PC-3 (cell line): ENCODE measurements at regions not wholly inside any gene's neighbourhood (a gene's known extent, or its start where the extent isn't known, plus 50 kb on each side); places are given as distances from the start of the nearest gene placed in this dataset.

Source experiments
- ATAC-seq: fragments of 200-7000 bp; cut with Tn5 transposase; 2 replicates; pipeline ENCODE4 v1.9.1; 2020; ENCODE audit warnings: mild to moderate bottlenecking, moderate library complexity
- BruUV-seq: library from RNA; stranded (reverse); fragments of 400-500 nt; replicated peaks from 2 replicates; lab custom pipeline; 2021; lab: Mats Ljungman, UMichigan
- CTCF ChIA-PET: fragments of 300-600 bp; sonication (Branson Sonifier 250); formaldehyde crosslinking; loops from one replicate; lab custom pipeline; 2022; ENCODE audit warnings: antibody characterized with exemption; lab: Charles Lee
- POLR2A ChIA-PET: fragments of 300-600 bp; sonication (Branson Sonifier 250); formaldehyde crosslinking; loops from one replicate; lab custom pipeline; 2022; ENCODE audit warnings: antibody characterized with exemption; ENCODE audit not compliant: unreplicated experiment; lab: Charles Lee
- DNase-seq: peaks from one replicate; pipeline ENCODE4 v3.0.0-alpha.2; 2015
- H2AFZ ChIP-seq: fragments of 300-600 bp; sonication (generic); 2 replicates; pipeline ENCODE4 v1.6.0; 2016; ENCODE audit warnings: antibody characterized with exemption, low read length
- H3F3A ChIP-seq: fragments of 300-600 bp; sonication (generic); one replicate; pipeline ENCODE4 v1.6.0; 2017; ENCODE audit warnings: antibody characterized with exemption, low read length, control low read depth, mild to moderate bottlenecking; ENCODE audit not compliant: unreplicated experiment
- H3K27ac ChIP-seq: fragments of 300-600 bp; sonication (generic); 2 replicates; pipeline ENCODE4 v1.5.1; 2016; ENCODE audit warnings: mild to moderate bottlenecking, low read length
- H3K27me3 ChIP-seq: fragments of 300-600 bp; sonication (generic); 2 replicates; pipeline ENCODE4 v1.6.1; 2016; ENCODE audit warnings: low read length, mixed read lengths
- H3K36me3 ChIP-seq: fragments of 300-600 bp; sonication (generic); 2 replicates; pipeline ENCODE4 v1.6.1; 2016; ENCODE audit warnings: low read depth, mixed run types, low read length, mixed read lengths
- H3K4me1 ChIP-seq: fragments of 300-600 bp; sonication (generic); 2 replicates; pipeline ENCODE4 v1.5.1; 2016; ENCODE audit warnings: low read length; ENCODE audit not compliant: insufficient read depth
- H3K4me2 ChIP-seq: fragments of 300-600 bp; sonication (generic); 2 replicates; pipeline ENCODE4 v1.6.0; 2016; ENCODE audit warnings: low read length
- H3K4me3 ChIP-seq: fragments of 300-600 bp; sonication (generic); 2 replicates; pipeline ENCODE4 v1.5.1; 2016; ENCODE audit warnings: mild to moderate bottlenecking, low read length, mixed read lengths
- H3K79me2 ChIP-seq: fragments of 300-600 bp; sonication (generic); 2 replicates; pipeline ENCODE4 v1.6.1; 2017; ENCODE audit warnings: low read length, mixed read lengths
- H3K9ac ChIP-seq: fragments of 300-600 bp; sonication (generic); 2 replicates; pipeline ENCODE4 v1.6.0; 2016; ENCODE audit warnings: mild to moderate bottlenecking, low read length
- H3K9me2 ChIP-seq: fragments of 300-600 bp; sonication (generic); replicated peaks from 2 replicates; pipeline ENCODE4 v1.6.1; 2016; ENCODE audit warnings: mixed run types, low read length, mixed read lengths
- H3K9me3 ChIP-seq: fragments of 300-600 bp; sonication (generic); 2 replicates; pipeline ENCODE4 v1.6.1; 2016; ENCODE audit warnings: low read length, mixed read lengths
- H4K20me1 ChIP-seq: fragments of 300-600 bp; sonication (generic); 2 replicates; pipeline ENCODE4 v1.6.1; 2016; ENCODE audit warnings: low read length, mixed read lengths
- EZH2 ChIP-seq: fragments of 300-600 bp; sonication (generic); IDR thresholded peaks from one replicate; pipeline ENCODE4 v1.6.1; 2017; ENCODE audit warnings: antibody characterized with exemption, mild to moderate bottlenecking, low read length; ENCODE audit not compliant: unreplicated experiment
- EZH2phosphoT487 ChIP-seq: fragments of 300-600 bp; sonication (generic); IDR thresholded peaks from 2 replicates; pipeline ENCODE4 v1.6.1; 2018; ENCODE audit warnings: mild to moderate bottlenecking, antibody characterized with exemption, low read length, borderline replicate concordance
- intact Hi-C: fragments of 100-400 bp; cut with micrococcal nuclease; formaldehyde crosslinking; loops from 2 replicates; pipeline ENCODE4 v1.9.0; 2023
- TF ChIP-seq, protein P1 (sequence below): fragments of 300-600 bp; sonication (generic); conservative IDR thresholded peaks from 2 replicates; pipeline ENCODE4 v1.5.1; 2017; ENCODE audit warnings: antibody characterized with exemption, low read depth, mild to moderate bottlenecking, low read length

DNA sequence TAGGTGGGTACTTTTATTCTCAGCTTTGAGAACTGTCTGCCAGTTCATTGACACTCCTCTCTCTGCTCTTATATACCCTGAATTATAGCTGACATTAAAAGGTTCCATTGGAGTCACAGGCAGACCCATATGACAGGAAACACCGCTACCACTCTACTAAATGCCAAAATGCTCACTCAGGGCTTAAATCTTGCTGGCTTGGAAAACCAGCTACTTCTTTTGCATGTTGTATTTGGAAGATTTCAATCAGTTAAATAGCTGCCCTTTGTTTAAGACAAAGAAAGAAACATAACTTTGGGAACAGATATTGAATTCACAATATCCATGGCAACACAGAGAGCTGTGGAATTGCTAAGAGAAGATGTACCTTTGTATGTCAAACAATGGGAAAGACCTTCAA is 876.5 kb downstream of the USP25 start:
- Histone ChIP-seq H3K9me3 (no peaks in the 10 kb centered on the region), H3K27ac (no peak overlapping the region), H3K4me3 (no peak overlapping the region), H4K20me1 (no peaks in the 10 kb centered on the region), H3K9me2 (no peaks in the 10 kb centered on the region), H3K27me3 (no peaks in the 10 kb centered on the region), H3F3A (no peaks in the 10 kb centered on the region), H2AFZ (no peak overlapping the region), H3K79me2 (no peaks in the 10 kb centered on the region), H3K4me1 (no peaks in the 10 kb centered on the region), H3K36me3 (no peaks in the 10 kb centered on the region; the same call in 1 of the 2 replicates), H3K9ac (no peak overlapping the region), H3K4me2 (no peak overlapping the region)
- intact Hi-C loops = no loop called here
- no peak for ATAC-seq
- BruUV-seq = no TSS peak
- ChIA-PET CTCF (no interaction called here), POLR2A (no interaction called here)
- TF ChIP-seq EZH2phosphoT487 = no peak
- TF ChIP-seq, protein P1, sequence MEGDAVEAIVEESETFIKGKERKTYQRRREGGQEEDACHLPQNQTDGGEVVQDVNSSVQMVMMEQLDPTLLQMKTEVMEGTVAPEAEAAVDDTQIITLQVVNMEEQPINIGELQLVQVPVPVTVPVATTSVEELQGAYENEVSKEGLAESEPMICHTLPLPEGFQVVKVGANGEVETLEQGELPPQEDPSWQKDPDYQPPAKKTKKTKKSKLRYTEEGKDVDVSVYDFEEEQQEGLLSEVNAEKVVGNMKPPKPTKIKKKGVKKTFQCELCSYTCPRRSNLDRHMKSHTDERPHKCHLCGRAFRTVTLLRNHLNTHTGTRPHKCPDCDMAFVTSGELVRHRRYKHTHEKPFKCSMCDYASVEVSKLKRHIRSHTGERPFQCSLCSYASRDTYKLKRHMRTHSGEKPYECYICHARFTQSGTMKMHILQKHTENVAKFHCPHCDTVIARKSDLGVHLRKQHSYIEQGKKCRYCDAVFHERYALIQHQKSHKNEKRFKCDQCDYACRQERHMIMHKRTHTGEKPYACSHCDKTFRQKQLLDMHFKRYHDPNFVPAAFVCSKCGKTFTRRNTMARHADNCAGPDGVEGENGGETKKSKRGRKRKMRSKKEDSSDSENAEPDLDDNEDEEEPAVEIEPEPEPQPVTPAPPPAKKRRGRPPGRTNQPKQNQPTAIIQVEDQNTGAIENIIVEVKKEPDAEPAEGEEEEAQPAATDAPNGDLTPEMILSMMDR = no peak
- no peak for TF ChIP-seq EZH2
- DNase-seq = no peak

DNA sequence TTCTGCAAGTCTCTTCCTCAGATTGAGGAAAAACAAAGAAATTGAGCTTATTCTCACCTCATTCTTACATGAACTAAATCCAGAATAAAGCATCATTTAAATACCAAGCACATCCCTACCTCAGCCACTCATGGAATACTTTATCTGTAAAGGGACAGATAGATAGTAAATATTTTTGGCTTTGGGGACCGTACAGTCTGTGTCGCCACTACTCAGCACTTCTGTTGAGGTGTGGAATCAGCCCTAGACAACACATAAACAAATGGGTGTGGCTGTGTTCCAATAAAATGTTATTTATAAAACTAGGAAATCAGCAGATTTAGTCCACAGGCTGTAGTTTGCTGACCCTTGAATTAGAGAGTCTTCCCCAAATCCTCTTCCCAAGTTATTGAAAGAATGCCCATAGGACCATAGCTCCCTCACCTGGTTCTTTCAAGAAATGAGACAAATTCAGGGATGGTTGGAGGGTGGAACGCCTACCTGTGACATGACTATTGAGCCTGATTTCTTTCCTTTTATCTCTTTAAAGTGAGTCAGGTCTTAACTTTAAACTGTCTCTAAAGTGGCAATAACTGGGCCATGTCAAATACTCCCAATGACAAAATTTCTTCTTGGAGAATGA is 878.5 kb downstream of the USP25 start:
- CTCF ChIA-PET = no interaction called here
- no peak for TF ChIP-seq EZH2
- TF ChIP-seq, protein P1 = peak; percentile 42; the same call in 1 of the 2 replicates
- H3K4me1 ChIP-seq = no peaks in the 10 kb centered on the region
- DNase-seq = peak; percentile 29
- H3K9me2 ChIP-seq = no peaks in the 10 kb centered on the region
- intact Hi-C loops = no loop called here
- POLR2A ChIA-PET = no interaction called here
- no TSS peak for BruUV-seq
- no peak overlapping the region for H3K9ac ChIP-seq
- no peak overlapping the region for H3K4me3 ChIP-seq
- no peak overlapping the region for H2AFZ ChIP-seq
- H3K4me2 ChIP-seq = no peak overlapping the region
- no peaks in the 10 kb centered on the region; the same call in 1 of the 2 replicates for H3K36me3 ChIP-seq
- H3K27ac ChIP-seq = no peak overlapping the region
- no peaks in the 10 kb centered on the region for H3K79me2 ChIP-seq
- no peaks in the 10 kb centered on the region for H3K27me3 ChIP-seq
- no peak for ATAC-seq
- H3F3A ChIP-seq = no peaks in the 10 kb centered on the region
- no peaks in the 10 kb centered on the region for H3K9me3 ChIP-seq
- no peaks in the 10 kb centered on the region for H4K20me1 ChIP-seq

DNA sequence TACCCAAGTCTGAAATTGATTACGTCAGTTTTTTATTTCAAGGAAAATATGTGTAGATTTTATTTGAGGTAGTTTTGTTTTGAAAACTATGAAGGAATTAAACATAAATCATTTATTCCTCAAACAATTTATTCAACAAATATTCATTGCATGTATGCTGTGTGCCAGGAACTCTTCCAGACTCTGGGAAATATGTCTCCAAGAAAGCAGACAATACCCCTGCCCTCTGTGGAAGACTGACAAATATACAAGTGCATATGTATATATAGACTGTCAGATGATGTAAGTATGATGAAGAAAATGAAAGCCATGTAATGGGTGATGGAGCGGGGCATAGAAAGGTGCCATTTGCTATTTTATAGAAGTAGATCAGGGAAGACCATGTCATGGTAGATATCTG is 889.5 kb downstream of the USP25 start:
- no peaks in the 10 kb centered on the region for H3K9me2 ChIP-seq
- POLR2A ChIA-PET = no interaction called here
- no peak for ATAC-seq

More for the DNA sequence above, 889.5 kb downstream of the USP25 start:
- Histone ChIP-seq H3K4me3 (no peak overlapping the region), H3F3A (no peaks in the 10 kb centered on the region), H3K79me2 (no peaks in the 10 kb centered on the region), H3K36me3 (no peaks in the 10 kb centered on the region), H3K27ac (no peak overlapping the region), H3K4me1 (no peaks in the 10 kb centered on the region), H2AFZ (no peak overlapping the region), H4K20me1 (no peaks in the 10 kb centered on the region), H3K4me2 (no peak overlapping the region), H3K27me3 (no peaks in the 10 kb centered on the region), H3K9ac (no peak overlapping the region), H3K9me3 (0 out of 2 replicates have a peak, but pooled peaks cover 12% of the 10 kb centered on the region)
- CTCF ChIA-PET = no interaction called here
- TF ChIP-seq, protein P1 = no peak
- no peak for TF ChIP-seq EZH2phosphoT487
- TF ChIP-seq EZH2 = no peak
- no peak for DNase-seq
- BruUV-seq = no TSS peak
- intact Hi-C loops = no loop called here
